ENCODE measurements at regions not wholly inside any gene's neighbourhood (a gene's known extent, or its start where the extent isn't known, plus 50 kb on each side); places are given as distances from the start of the nearest gene placed in this dataset.
A peak's percentile ranks its signal among the peaks of the same experiment; 100 is the strongest.
"Not testable (repeated sequence)": the region's sequence is repeated elsewhere in the genome, so short reads cannot be mapped to it uniquely, and the experiment has no call there.

GRCh38 chr10:42336593-42337337, 301.6 kb downstream of the ZNF33B start:
- H3K36me3 ChIP-seq (ENCODE audit: insufficient read depth, low read length); H3K27me3 Mint-ChIP-seq; CTCF ChIA-PET; H3K27ac ChIP-seq (ENCODE audit: low read depth, low read length); H3K4me3 Mint-ChIP-seq; H3K4me1 ChIP-seq (ENCODE audit: insufficient read depth, low read length); DNase-seq; H3K36me3 Mint-ChIP-seq; POLR2A ChIA-PET; H3K4me1 Mint-ChIP-seq; H3K4me3 ChIP-seq (ENCODE audit: low read length); H3K27me3 ChIP-seq (ENCODE audit: insufficient read depth, low read length, poor library complexity, severe bottlenecking); H3K27ac Mint-ChIP-seq: not testable (repeated sequence)
- H3K9me3 Mint-ChIP-seq = peaks cover 46 to 79% (median 69%) of the 10 kb centered on the region in 5 donors
- peaks cover 22% of the 10 kb centered on the region for H3K9me3 ChIP-seq (ENCODE audit: low read length)

DNA sequence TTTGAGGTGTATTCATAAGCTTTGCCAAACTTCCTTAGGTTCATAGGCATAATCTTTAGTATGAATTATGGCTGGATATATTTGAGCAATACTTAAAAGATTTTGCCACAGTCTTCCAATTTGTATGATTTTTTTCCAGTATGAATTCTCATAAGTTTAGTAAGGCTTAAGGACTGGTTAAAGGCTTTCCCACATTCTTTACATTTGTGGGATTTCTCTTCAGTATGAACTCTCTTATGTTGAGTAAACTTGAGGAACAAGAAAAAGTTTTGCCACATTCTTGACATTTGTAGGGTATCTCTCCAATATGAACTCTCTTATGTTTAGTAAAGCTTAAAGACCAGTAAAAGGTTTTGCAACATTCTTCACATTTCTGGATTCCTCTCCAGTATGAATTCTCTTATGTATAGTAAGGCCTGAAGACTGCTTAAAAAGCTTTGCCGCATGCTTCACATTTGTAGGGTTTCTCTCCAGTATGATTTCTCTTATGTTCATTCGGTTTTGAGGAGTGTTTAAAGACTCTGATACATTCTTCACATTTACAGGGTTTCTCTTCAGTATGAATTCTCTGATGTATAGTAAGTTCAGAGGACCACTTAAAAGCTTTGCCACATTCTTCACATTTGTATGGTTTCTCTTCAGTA, 302.6 kb downstream of the ZNF33B start:
- H3K4me3 ChIP-seq (ENCODE audit: low read length); H3K4me1 Mint-ChIP-seq; H3K27me3 ChIP-seq (ENCODE audit: insufficient read depth, low read length, poor library complexity, severe bottlenecking); H3K36me3 Mint-ChIP-seq; H3K27me3 Mint-ChIP-seq; DNase-seq; H3K4me3 Mint-ChIP-seq; H3K27ac Mint-ChIP-seq; CTCF ChIA-PET; H3K27ac ChIP-seq (ENCODE audit: low read depth, low read length); POLR2A ChIA-PET; H3K36me3 ChIP-seq (ENCODE audit: insufficient read depth, low read length); H3K4me1 ChIP-seq (ENCODE audit: insufficient read depth, low read length): not testable (repeated sequence)
- H3K9me3 ChIP-seq (ENCODE audit: low read length) = peaks cover 22% of the 10 kb centered on the region
- peaks cover 51 to 81% (median 67%) of the 10 kb centered on the region in 5 donors for H3K9me3 Mint-ChIP-seq

GRCh38 chr10:42304341-42304740, 334.0 kb downstream of the ZNF33B start:
- no peak overlapping the region for H3K27ac Mint-ChIP-seq

DNA sequence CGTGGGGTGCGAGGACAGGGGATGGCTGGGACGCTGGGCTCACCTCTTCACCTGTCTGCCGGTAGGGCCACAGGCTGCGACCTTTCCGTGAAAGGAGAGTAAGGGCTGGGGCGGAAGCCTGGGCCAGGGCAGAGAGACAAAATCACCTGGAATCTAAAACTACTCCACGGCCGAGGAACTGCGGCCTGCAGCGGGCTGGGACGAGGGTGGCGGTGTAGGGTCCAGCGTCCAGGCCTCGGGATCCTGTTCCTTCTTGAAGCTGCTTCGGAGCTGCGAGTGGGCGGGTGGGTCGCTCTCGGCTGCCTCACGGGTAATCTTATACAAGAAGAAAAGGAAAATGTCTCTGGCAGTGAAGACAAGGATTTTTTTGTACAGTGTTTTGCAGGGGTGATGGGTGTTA, 356.5 kb downstream of the ZNF33B start:
- H3K27ac Mint-ChIP-seq; DNase-seq; H3K9me3 Mint-ChIP-seq; H3K4me1 Mint-ChIP-seq; H3K36me3 Mint-ChIP-seq; H3K27me3 Mint-ChIP-seq; H3K27me3 ChIP-seq (ENCODE audit: insufficient read depth, low read length, poor library complexity, severe bottlenecking); H3K4me3 Mint-ChIP-seq; H3K36me3 ChIP-seq (ENCODE audit: insufficient read depth, low read length); H3K4me1 ChIP-seq (ENCODE audit: insufficient read depth, low read length); H3K27ac ChIP-seq (ENCODE audit: low read depth, low read length); CTCF ChIA-PET; H3K9me3 ChIP-seq (ENCODE audit: low read length); H3K4me3 ChIP-seq (ENCODE audit: low read length); POLR2A ChIA-PET: not testable (repeated sequence)

More at GRCh38 chr10:42304341-42304740, 334.0 kb downstream of the ZNF33B start:
- Histone ChIP-seq H3K9me3 (ENCODE audit: low read length) (peaks cover 19% of the 10 kb centered on the region), H3K27me3 (ENCODE audit: insufficient read depth, low read length, poor library complexity, severe bottlenecking) (no peaks in the 10 kb centered on the region), H3K27ac (ENCODE audit: low read depth, low read length) (no peak overlapping the region), H3K4me3 (ENCODE audit: low read length) (no peak overlapping the region), H3K4me1 (ENCODE audit: insufficient read depth, low read length) (no peaks in the 10 kb centered on the region), H3K36me3 (ENCODE audit: insufficient read depth, low read length) (no peaks in the 10 kb centered on the region)
- Mint-ChIP-seq H3K9me3 (peaks cover 0 to 97% (median 95%) of the 10 kb centered on the region in 5 donors), H3K27me3 (peaks cover 0 to 2% of the 10 kb centered on the region in 2 donors), H3K4me3 (no peak overlapping the region), H3K4me1 (no peaks in the 10 kb centered on the region), H3K36me3 (peaks cover 0 to 53% (median 4%) of the 10 kb centered on the region in 3 donors)
- DNase-seq = no peak
- POLR2A ChIA-PET = no interaction called here
- CTCF ChIA-PET = no interaction called here

DNA sequence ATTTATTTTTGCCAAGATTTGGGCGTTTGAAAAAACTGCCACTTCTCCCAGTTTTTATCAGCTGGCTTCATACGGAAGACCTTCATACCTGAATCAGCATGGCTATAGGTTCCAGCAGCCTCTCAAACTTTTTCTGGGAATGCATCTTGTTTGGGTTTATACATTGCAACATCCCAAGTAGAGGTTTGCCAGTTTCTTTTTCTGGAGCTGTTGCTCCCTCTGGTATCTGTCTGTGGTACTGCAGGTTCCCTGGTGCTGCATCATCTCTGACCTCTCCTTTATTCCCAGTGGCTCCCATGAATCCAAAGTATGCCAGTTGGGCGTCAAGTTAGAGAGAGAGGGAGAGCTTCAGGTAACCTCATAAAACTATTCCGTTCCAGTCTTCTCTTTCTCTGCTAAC, 368.6 kb downstream of the ZNF33B start:
- H3K27ac Mint-ChIP-seq; H3K9me3 ChIP-seq (ENCODE audit: low read length); H3K27me3 Mint-ChIP-seq; H3K4me3 Mint-ChIP-seq; H3K27me3 ChIP-seq (ENCODE audit: insufficient read depth, low read length, poor library complexity, severe bottlenecking); H3K4me1 ChIP-seq (ENCODE audit: insufficient read depth, low read length); H3K36me3 Mint-ChIP-seq; H3K27ac ChIP-seq (ENCODE audit: low read depth, low read length); CTCF ChIA-PET; POLR2A ChIA-PET; H3K4me1 Mint-ChIP-seq; H3K9me3 Mint-ChIP-seq; H3K4me3 ChIP-seq (ENCODE audit: low read length); DNase-seq; H3K36me3 ChIP-seq (ENCODE audit: insufficient read depth, low read length): not testable (repeated sequence)

- H3K4me3 ChIP-seq (ENCODE audit: low read length); CTCF ChIA-PET: not testable (repeated sequence)
Measured at GRCh38 chr10:42263259-42263658, 375.1 kb downstream of the ZNF33B start.

GRCh38 chr10:42243002-42243401, 395.4 kb downstream of the ZNF33B start:
- H3K4me3 Mint-ChIP-seq; H3K27me3 ChIP-seq (ENCODE audit: insufficient read depth, low read length, poor library complexity, severe bottlenecking); POLR2A ChIA-PET; H3K27ac ChIP-seq (ENCODE audit: low read depth, low read length); H3K27ac Mint-ChIP-seq; H3K36me3 Mint-ChIP-seq; H3K36me3 ChIP-seq (ENCODE audit: insufficient read depth, low read length); DNase-seq; CTCF ChIA-PET; H3K9me3 ChIP-seq (ENCODE audit: low read length); H3K4me1 ChIP-seq (ENCODE audit: insufficient read depth, low read length); H3K4me1 Mint-ChIP-seq; H3K4me3 ChIP-seq (ENCODE audit: low read length): not testable (repeated sequence)
- Mint-ChIP-seq H3K27me3 (peaks cover 13 to 23% of the 10 kb centered on the region in 2 donors), H3K9me3 (peaks cover 9 to 14% (median 12%) of the 10 kb centered on the region in 5 donors)

More at GRCh38 chr10:42263259-42263658, 375.1 kb downstream of the ZNF33B start:
- peaks cover 5 to 24% (median 15%) of the 10 kb centered on the region in 5 donors for H3K9me3 Mint-ChIP-seq
- H3K9me3 ChIP-seq (ENCODE audit: low read length); H3K4me1 Mint-ChIP-seq; H3K36me3 ChIP-seq (ENCODE audit: insufficient read depth, low read length); DNase-seq; POLR2A ChIA-PET; H3K4me3 Mint-ChIP-seq; H3K4me1 ChIP-seq (ENCODE audit: insufficient read depth, low read length); H3K27me3 ChIP-seq (ENCODE audit: insufficient read depth, low read length, poor library complexity, severe bottlenecking); H3K27ac ChIP-seq (ENCODE audit: low read depth, low read length); H3K27ac Mint-ChIP-seq; H3K36me3 Mint-ChIP-seq; H3K27me3 Mint-ChIP-seq: not testable (repeated sequence)

DNA sequence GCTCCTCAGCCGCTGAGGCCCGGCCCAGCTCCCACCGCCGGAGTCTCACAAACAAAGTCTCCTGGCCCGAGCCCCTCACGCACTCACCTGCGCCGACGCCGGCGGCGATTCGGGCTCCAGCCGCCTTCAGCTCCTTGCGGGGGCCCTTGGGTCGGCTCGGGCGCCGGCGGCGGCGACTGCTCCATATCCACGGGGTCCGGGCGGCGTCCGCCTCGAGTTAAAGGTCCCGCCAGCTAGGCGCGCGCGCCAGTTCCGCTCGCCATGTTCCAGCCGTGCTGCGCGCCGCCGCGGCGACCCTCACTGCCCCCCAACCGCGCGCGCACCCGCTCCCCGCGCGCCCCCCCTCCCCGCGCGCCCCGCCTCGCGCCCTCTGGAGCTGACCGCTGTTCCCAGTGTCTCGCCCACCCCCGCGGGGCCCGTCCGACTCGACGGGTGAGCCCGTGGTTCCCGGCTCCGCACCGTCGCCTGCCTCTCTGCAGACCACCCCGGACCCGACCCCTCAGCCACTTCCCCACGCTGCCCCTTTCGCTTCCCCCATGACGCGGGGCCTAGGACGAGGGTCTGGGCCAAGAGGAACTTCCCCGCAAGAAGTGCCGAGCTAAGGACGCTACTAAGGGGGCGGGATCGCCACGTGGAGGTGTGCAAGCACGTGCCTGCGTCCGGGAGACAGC, 396.1 kb downstream of the ZNF33B start:
- Histone ChIP-seq H3K4me1 (ENCODE audit: insufficient read depth, low read length) (no peaks in the 10 kb centered on the region), H3K9me3 (ENCODE audit: low read length) (no peaks in the 10 kb centered on the region), H3K27me3 (ENCODE audit: insufficient read depth, low read length, poor library complexity, severe bottlenecking) (no peaks in the 10 kb centered on the region), H3K36me3 (ENCODE audit: insufficient read depth, low read length) (no peaks in the 10 kb centered on the region), H3K27ac (ENCODE audit: low read depth, low read length) (no peak overlapping the region), H3K4me3 (ENCODE audit: low read length) (no peak overlapping the region)
- H3K9me3 Mint-ChIP-seq = peaks cover 9 to 15% (median 12%) of the 10 kb centered on the region in 5 donors
- peaks cover 13 to 23% of the 10 kb centered on the region in 2 donors for H3K27me3 Mint-ChIP-seq
- peaks cover 0 to 4% (median 0%) of the 10 kb centered on the region in 3 donors for H3K4me1 Mint-ChIP-seq
- POLR2A ChIA-PET = no interaction called here
- H3K27ac Mint-ChIP-seq = no peak overlapping the region
- peak overlapping the region in 1 of 7 donors; percentile 53 for H3K4me3 Mint-ChIP-seq
- DNase-seq = peak in 1 of 5 donors; percentile 1
- CTCF ChIA-PET = no interaction called here
- H3K36me3 Mint-ChIP-seq = no peaks in the 10 kb centered on the region
